C4-2B (cell line): ENCODE measurements at regions not wholly inside any gene's neighbourhood (a gene's known extent, or its start where the extent isn't known, plus 50 kb on each side); places are given as distances from the start of the nearest gene placed in this dataset.
"Not testable (repeated sequence)": the region's sequence is repeated elsewhere in the genome, so short reads cannot be mapped to it uniquely, and the experiment has no call there.

Experiments
- ZFX ChIP-seq: fragments of 450-650 bp; IDR thresholded peaks from 2 replicates; pipeline ENCODE4 v1.6.1; 2017
- TF ChIP-seq, protein P1 (sequence below): fragments of 450-650 bp; conservative IDR thresholded peaks from 2 replicates; pipeline ENCODE4 v1.5.1; 2017; ENCODE audit warnings: mild to moderate bottlenecking

DNA sequence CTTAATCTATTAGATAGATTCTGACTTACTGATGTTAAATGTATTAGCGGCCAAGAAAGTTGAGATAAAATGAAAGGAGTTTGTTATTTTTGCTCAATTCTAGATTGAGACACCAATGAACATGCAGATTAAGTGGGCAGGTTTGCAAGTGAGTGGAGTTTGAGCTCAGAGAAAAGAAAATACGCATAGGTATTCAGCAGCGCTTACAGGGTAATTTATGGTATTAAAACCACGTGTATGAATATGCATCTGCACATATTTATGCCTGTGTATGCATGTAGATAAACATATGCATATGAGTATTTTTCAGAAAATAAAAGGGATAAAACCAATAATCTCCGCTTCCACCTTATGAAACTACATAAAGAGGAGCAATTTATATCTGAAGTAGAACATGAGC lies 1450.1 kb downstream of the RPIA start:
- TF ChIP-seq, protein P1, sequence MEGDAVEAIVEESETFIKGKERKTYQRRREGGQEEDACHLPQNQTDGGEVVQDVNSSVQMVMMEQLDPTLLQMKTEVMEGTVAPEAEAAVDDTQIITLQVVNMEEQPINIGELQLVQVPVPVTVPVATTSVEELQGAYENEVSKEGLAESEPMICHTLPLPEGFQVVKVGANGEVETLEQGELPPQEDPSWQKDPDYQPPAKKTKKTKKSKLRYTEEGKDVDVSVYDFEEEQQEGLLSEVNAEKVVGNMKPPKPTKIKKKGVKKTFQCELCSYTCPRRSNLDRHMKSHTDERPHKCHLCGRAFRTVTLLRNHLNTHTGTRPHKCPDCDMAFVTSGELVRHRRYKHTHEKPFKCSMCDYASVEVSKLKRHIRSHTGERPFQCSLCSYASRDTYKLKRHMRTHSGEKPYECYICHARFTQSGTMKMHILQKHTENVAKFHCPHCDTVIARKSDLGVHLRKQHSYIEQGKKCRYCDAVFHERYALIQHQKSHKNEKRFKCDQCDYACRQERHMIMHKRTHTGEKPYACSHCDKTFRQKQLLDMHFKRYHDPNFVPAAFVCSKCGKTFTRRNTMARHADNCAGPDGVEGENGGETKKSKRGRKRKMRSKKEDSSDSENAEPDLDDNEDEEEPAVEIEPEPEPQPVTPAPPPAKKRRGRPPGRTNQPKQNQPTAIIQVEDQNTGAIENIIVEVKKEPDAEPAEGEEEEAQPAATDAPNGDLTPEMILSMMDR = not testable (repeated sequence)
- TF ChIP-seq ZFX = not testable (repeated sequence)
